ENCODE measurements at regions not wholly inside any gene's neighbourhood (a gene's known extent, or its start where the extent isn't known, plus 50 kb on each side); places are given as distances from the start of the nearest gene placed in this dataset.

GRCh38 chr15:77738441-77739302 lies 106.0 kb upstream of the LINGO1 start:
- TF ChIP-seq GATA2 (IDR thresholded peaks at IDR 0.05; ENCODE audit: low read depth, low read length), result no peak
- TF ChIP-seq GATA3 (IDR thresholded peaks at IDR 0.05; ENCODE audit: low read depth, low read length), result no peak
